Natural killer cell (primary cell): ENCODE measurements at regions not wholly inside any gene's neighbourhood (a gene's known extent, or its start where the extent isn't known, plus 50 kb on each side); places are given as distances from the start of the nearest gene placed in this dataset.

Experiments used
- ATAC-seq, 3 donors: fragments of 150-1000 bp in 2 of 3; fragments of 200-7000 bp in 1 of 3; cut with Tn5 transposase; 1 replicate in 1 of 3; 2 replicates in 2 of 3; pipeline ENCODE4 v1.10.0; 2021; ENCODE audit warnings: mild to moderate bottlenecking in 2 of 3, moderate library complexity in 2 of 3
- DNase-seq, 2 donors: peaks; one replicate each; pipeline versions ENCODE4 v3.0.0 to v3.0.0-alpha.2; 2013 to 2021; ENCODE audit warnings: mixed read lengths in 1 of 2
- H3K27ac ChIP-seq: one replicate; pipeline ENCODE4 v1.5.1; 2013; ENCODE audit warnings: mild to moderate bottlenecking, low read length
- H3K27me3 ChIP-seq: one replicate; pipeline ENCODE4 v1.6.1; 2013; ENCODE audit warnings: low read length; ENCODE audit not compliant: control insufficient read depth, insufficient read depth
- H3K36me3 ChIP-seq: one replicate; pipeline ENCODE4 v1.6.1; 2013; ENCODE audit warnings: low read length; ENCODE audit not compliant: control insufficient read depth, insufficient read depth
- H3K4me1 ChIP-seq: one replicate; pipeline ENCODE4 v1.6.1; 2013; ENCODE audit warnings: low read length; ENCODE audit not compliant: control insufficient read depth, insufficient read depth
- H3K4me3 ChIP-seq: one replicate; pipeline ENCODE4 v1.5.1; 2013; ENCODE audit warnings: low read length
- H3K9me3 ChIP-seq: one replicate; pipeline ENCODE4 v1.6.1; 2013; ENCODE audit warnings: low read length; ENCODE audit not compliant: control insufficient read depth, insufficient read depth
- H3K27ac Mint-ChIP-seq, 2 donors: one replicate each; pipeline ENCODE4 v1.8.0; 2022; ENCODE audit warnings: mild to moderate bottlenecking in 2 of 2, mixed read lengths in 2 of 2, moderate library complexity in 1 of 2
- H3K27me3 Mint-ChIP-seq, 2 donors: one replicate each; pipeline ENCODE4 v1.8.0; 2022; ENCODE audit warnings: low read depth in 2 of 2, mixed read lengths in 2 of 2
- H3K36me3 Mint-ChIP-seq: one replicate; pipeline ENCODE4 v1.8.0; 2022; ENCODE audit warnings: mixed read lengths
- H3K4me1 Mint-ChIP-seq, 2 donors: one replicate each; pipeline ENCODE4 v1.8.0; 2022; ENCODE audit warnings: mixed read lengths in 2 of 2
- H3K4me3 Mint-ChIP-seq: one replicate; pipeline ENCODE4 v1.8.0; 2022; ENCODE audit warnings: mild to moderate bottlenecking, moderate library complexity, mixed read lengths
- H3K9me3 Mint-ChIP-seq, 2 donors: one replicate each; pipeline ENCODE4 v1.8.0; 2022; ENCODE audit warnings: mixed read lengths in 2 of 2
- CTCF ChIP-seq: fragments of 200-600 bp; IDR thresholded peaks from one replicate; pipeline ENCODE4 v1.8.0; 2022; ENCODE audit warnings: antibody characterized with exemption
- WGBS: methylation state at CpG from one replicate; pipeline ENCODE4 v1.1.7; 2013; ENCODE audit warnings: missing lambda C conversion rate; ENCODE audit not compliant: insufficient coverage; 5-methylcytosine and 5-hydroxymethylcytosine counted together
- intact Hi-C: fragments of 100-400 bp; cut with micrococcal nuclease; formaldehyde crosslinking; loops from one replicate; pipeline ENCODE4 v1.14.2; 2022

- no peak overlapping the region for H3K27ac Mint-ChIP-seq
- ATAC-seq (no peak), DNase-seq (no peak)
- no peaks in the 10 kb centered on the region for H3K4me1 Mint-ChIP-seq
- Histone ChIP-seq H3K4me3 (no peak overlapping the region), H3K36me3 (no peaks in the 10 kb centered on the region), H3K4me1 (no peaks in the 10 kb centered on the region), H3K27me3 (no peaks in the 10 kb centered on the region), H3K27ac (no peak overlapping the region), H3K9me3 (peaks cover 3% of the 10 kb centered on the region)
- TF ChIP-seq CTCF = no peak
- WGBS = 68% methylated on average over 3 of the region's 3 CpGs
- H3K36me3 Mint-ChIP-seq = no peaks in the 10 kb centered on the region
- no peaks in the 10 kb centered on the region for H3K27me3 Mint-ChIP-seq
- intact Hi-C loops = no loop called here
- H3K4me3 Mint-ChIP-seq = no peak overlapping the region
- H3K9me3 Mint-ChIP-seq = peaks cover 15 to 16% of the 10 kb centered on the region in 2 donors
Observed at GRCh38 chr3:84806958-84807357, 151.8 kb upstream of the CADM2 start.

- no peaks in the 10 kb centered on the region for H3K36me3 ChIP-seq
- H3K4me1 ChIP-seq = no peaks in the 10 kb centered on the region
- no peak overlapping the region for H3K27ac Mint-ChIP-seq
- TF ChIP-seq CTCF = no peak
- H3K4me3 Mint-ChIP-seq = no peak overlapping the region
- H3K27ac ChIP-seq = no peak overlapping the region
- no peak for DNase-seq
- H3K27me3 ChIP-seq = no peaks in the 10 kb centered on the region
- 60% methylated on average over 1 of the region's 2 CpGs for WGBS
- peaks cover 13% of the 10 kb centered on the region for H3K36me3 Mint-ChIP-seq
- H3K9me3 ChIP-seq = no peaks in the 10 kb centered on the region
- H3K9me3 Mint-ChIP-seq = peaks cover 16 to 25% of the 10 kb centered on the region in 2 donors
- ATAC-seq = no peak
- intact Hi-C loops = no loop called here
- H3K4me3 ChIP-seq = no peak overlapping the region
- no peaks in the 10 kb centered on the region for H3K4me1 Mint-ChIP-seq
- H3K27me3 Mint-ChIP-seq = no peaks in the 10 kb centered on the region
Observed at GRCh38 chr3:84820126-84820525, 138.7 kb upstream of the CADM2 start.

GRCh38 chr3:84820906-84821305 lies 137.9 kb upstream of the CADM2 start:
- Mint-ChIP-seq H3K27me3 (no peaks in the 10 kb centered on the region), H3K27ac (no peak overlapping the region), H3K36me3 (peaks cover 15% of the 10 kb centered on the region), H3K4me1 (no peaks in the 10 kb centered on the region), H3K9me3 (peaks cover 20 to 28% of the 10 kb centered on the region in 2 donors), H3K4me3 (no peak overlapping the region)
- H3K9me3 ChIP-seq = no peaks in the 10 kb centered on the region
- no peak for TF ChIP-seq CTCF
- no peaks in the 10 kb centered on the region for H3K36me3 ChIP-seq
- H3K27ac ChIP-seq = no peak overlapping the region
- intact Hi-C loops = no loop called here
- H3K4me1 ChIP-seq = no peaks in the 10 kb centered on the region
- no peaks in the 10 kb centered on the region for H3K27me3 ChIP-seq
- DNase-seq (no peak), ATAC-seq (no peak)
- no peak overlapping the region for H3K4me3 ChIP-seq

- intact Hi-C loops = no loop called here
- Histone ChIP-seq H3K36me3 (no peaks in the 10 kb centered on the region), H3K27me3 (no peaks in the 10 kb centered on the region), H3K9me3 (no peaks in the 10 kb centered on the region), H3K4me3 (no peak overlapping the region), H3K27ac (no peak overlapping the region), H3K4me1 (no peaks in the 10 kb centered on the region)
- DNase-seq = no peak
- Mint-ChIP-seq H3K27ac (no peak overlapping the region), H3K4me3 (no peak overlapping the region), H3K36me3 (peaks cover 8% of the 10 kb centered on the region), H3K4me1 (no peaks in the 10 kb centered on the region), H3K9me3 (peaks cover 10 to 11% of the 10 kb centered on the region in 2 donors), H3K27me3 (no peaks in the 10 kb centered on the region)
- no peak for TF ChIP-seq CTCF
- ATAC-seq = no peak
- 80% methylated on average over 1 of the region's 1 CpG for WGBS
Observed at GRCh38 chr3:84825817-84826216, 133.0 kb upstream of the CADM2 start.
